Spinal cord (tissue), 9 donors: ENCODE measurements at regions not wholly inside any gene's neighbourhood (a gene's known extent, or its start where the extent isn't known, plus 50 kb on each side); places are given as distances from the start of the nearest gene placed in this dataset.

ENCODE experiments used
- DNase-seq, 6 donors: peaks; one replicate each; pipeline versions ENCODE4 v3.0.0 to v3.0.0-alpha.2; 2013 to 2015; ENCODE audit warnings: low spot score in 6 of 6, low read depth in 4 of 6
- H3K27ac ChIP-seq: one replicate; pipeline ENCODE4 v1.5.1; 2013; ENCODE audit warnings: low read depth, low read length, control low read depth
- H3K27me3 ChIP-seq: one replicate; pipeline ENCODE4 v1.6.1; 2013; ENCODE audit warnings: low read length; ENCODE audit not compliant: control insufficient read depth, insufficient read depth
- H3K36me3 ChIP-seq: one replicate; pipeline ENCODE4 v1.6.1; 2013; ENCODE audit warnings: low read length; ENCODE audit not compliant: control insufficient read depth, insufficient read depth
- H3K4me1 ChIP-seq: one replicate; pipeline ENCODE4 v1.6.1; 2013; ENCODE audit warnings: low read length; ENCODE audit not compliant: control insufficient read depth, insufficient read depth
- H3K4me3 ChIP-seq: one replicate; pipeline ENCODE4 v1.5.1; 2013; ENCODE audit warnings: low read depth, low read length, control low read depth
- H3K9me3 ChIP-seq: one replicate; pipeline ENCODE4 v1.6.1; 2013; ENCODE audit warnings: low read length; ENCODE audit not compliant: control insufficient read depth, insufficient read depth
- WGBS: methylation state at CpG from one replicate; pipeline ENCODE4 v1.1.5; 2013; ENCODE audit warnings: missing lambda C conversion rate; ENCODE audit not compliant: insufficient coverage; 5-methylcytosine and 5-hydroxymethylcytosine counted together
- donor health status: healthy.

- Histone ChIP-seq H3K9me3 (no peaks in the 10 kb centered on the region), H3K27ac (no peak overlapping the region), H3K4me3 (no peak overlapping the region), H3K36me3 (no peaks in the 10 kb centered on the region), H3K4me1 (no peaks in the 10 kb centered on the region), H3K27me3 (no peaks in the 10 kb centered on the region)
- no peak for DNase-seq
Observed at GRCh38 chr1:78715181-78715661, 65.6 kb downstream of the IFI44 start.

GRCh38 chr1:78716186-78716585, 66.6 kb downstream of the IFI44 start:
- no peaks in the 10 kb centered on the region for H3K27me3 ChIP-seq
- no peak overlapping the region for H3K4me3 ChIP-seq
- no peak for DNase-seq
- H3K9me3 ChIP-seq = no peaks in the 10 kb centered on the region
- no peaks in the 10 kb centered on the region for H3K4me1 ChIP-seq
- H3K36me3 ChIP-seq = no peaks in the 10 kb centered on the region
- H3K27ac ChIP-seq = no peak overlapping the region

- DNase-seq = no peak
- Histone ChIP-seq H3K9me3 (no peaks in the 10 kb centered on the region), H3K4me1 (no peaks in the 10 kb centered on the region), H3K4me3 (no peak overlapping the region), H3K36me3 (no peaks in the 10 kb centered on the region), H3K27ac (no peak overlapping the region), H3K27me3 (no peaks in the 10 kb centered on the region)
- 62% methylated on average over 2 of the region's 2 CpGs for WGBS
Observed at GRCh38 chr1:78718566-78718965, 68.9 kb downstream of the IFI44 start.

DNA sequence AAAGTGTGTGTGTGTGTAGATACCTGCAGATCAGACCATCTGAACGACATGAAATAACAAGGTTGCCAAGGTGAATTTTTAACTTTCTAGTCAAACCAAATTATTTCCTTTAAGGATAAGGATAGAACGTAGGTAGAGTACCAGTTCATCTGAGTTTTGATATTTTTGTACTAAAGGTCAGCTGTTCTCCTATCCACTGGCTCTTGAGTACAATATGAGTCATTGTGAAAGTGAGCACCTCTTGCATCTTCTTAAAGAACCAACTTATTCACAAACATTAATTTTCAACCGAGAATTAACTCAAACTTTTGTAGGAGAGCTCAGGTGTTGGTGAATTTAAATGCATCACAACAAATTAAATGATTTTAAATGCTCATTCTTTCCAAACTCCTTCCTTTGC, 71.5 kb downstream of the IFI44 start:
- no peak for DNase-seq
- Histone ChIP-seq H3K4me1 (no peaks in the 10 kb centered on the region), H3K9me3 (no peaks in the 10 kb centered on the region), H3K27me3 (no peaks in the 10 kb centered on the region), H3K27ac (no peak overlapping the region), H3K4me3 (no peak overlapping the region), H3K36me3 (no peaks in the 10 kb centered on the region)
- no CpG with 5 or more reads among the region's 3 CpGs for WGBS

DNA sequence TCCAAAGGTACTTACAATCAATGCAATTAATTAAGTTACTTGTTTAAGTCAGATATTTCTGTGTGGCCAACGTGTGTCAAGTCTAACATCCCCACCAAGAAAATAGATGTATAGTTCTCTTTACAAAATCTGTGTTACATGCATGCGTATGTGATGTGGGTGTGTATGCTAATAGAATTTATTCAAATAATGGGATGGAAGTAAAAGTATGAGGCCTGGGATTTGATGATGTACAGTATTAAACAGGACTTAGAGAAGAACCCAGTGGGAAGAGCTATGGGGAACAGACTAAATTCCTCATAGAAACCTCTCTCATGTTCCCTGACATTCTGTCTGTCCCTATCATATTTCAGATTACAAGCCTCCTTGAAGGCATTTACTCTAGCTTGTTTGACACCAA, 72.5 kb downstream of the IFI44 start:
- DNase-seq = no peak
- WGBS = no CpG with 5 or more reads among the region's 2 CpGs

GRCh38 chr1:78722521-78722920, 72.9 kb downstream of the IFI44 start:
- Histone ChIP-seq H3K4me1 (no peaks in the 10 kb centered on the region), H3K27me3 (no peaks in the 10 kb centered on the region), H3K4me3 (no peak overlapping the region), H3K27ac (no peak overlapping the region), H3K36me3 (no peaks in the 10 kb centered on the region), H3K9me3 (no peaks in the 10 kb centered on the region)
- WGBS = no CpG with 5 or more reads among the region's 1 CpG
- no peak for DNase-seq

More for the DNA sequence above, 72.5 kb downstream of the IFI44 start:
- Histone ChIP-seq H3K27ac (no peak overlapping the region), H3K27me3 (no peaks in the 10 kb centered on the region), H3K4me3 (no peak overlapping the region), H3K9me3 (no peaks in the 10 kb centered on the region), H3K36me3 (no peaks in the 10 kb centered on the region), H3K4me1 (no peaks in the 10 kb centered on the region)

DNA sequence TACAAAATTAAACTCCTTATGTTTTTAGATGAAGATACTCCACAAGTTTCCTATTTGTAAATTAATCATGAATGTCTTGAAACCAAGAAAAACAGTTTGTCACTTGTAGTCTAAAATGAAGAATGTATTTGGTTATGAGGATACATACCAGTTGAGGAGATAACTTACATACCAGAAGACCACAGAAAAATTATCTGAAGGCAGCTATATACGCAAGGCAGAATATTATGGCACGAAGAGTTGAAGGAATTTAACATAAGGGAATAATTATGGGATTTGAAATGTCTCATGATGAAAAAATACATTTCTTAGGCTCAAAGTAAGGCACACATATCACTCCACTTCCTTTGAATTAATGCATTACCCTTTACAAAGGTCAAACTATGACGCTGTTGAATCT, 73.3 kb downstream of the IFI44 start:
- no CpG with 5 or more reads among the region's 3 CpGs for WGBS
- no peak overlapping the region for H3K4me3 ChIP-seq
- no peaks in the 10 kb centered on the region for H3K9me3 ChIP-seq
- no peaks in the 10 kb centered on the region for H3K4me1 ChIP-seq
- no peaks in the 10 kb centered on the region for H3K36me3 ChIP-seq
- no peak for DNase-seq
- H3K27me3 ChIP-seq = no peaks in the 10 kb centered on the region
- no peak overlapping the region for H3K27ac ChIP-seq

DNA sequence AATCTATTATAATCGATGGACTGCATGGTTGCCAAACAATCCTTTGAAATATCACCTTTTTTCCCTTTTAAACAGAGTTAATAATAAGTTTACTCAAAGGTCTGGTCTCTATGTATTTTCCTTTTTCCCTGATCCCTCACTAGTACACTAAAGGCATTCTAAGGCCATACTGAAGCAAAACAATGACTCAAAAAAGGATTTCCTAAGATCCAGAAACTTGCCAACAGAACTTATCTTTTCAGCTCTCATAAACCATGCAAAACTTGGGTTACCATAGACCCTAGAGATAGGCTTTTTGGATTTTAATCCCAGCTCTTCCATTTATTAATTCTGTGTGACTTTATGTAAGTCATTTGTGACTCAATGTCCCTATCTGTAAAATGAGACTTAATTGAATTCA, 77.1 kb downstream of the IFI44 start:
- H3K4me3 ChIP-seq = no peak overlapping the region
- no peaks in the 10 kb centered on the region for H3K36me3 ChIP-seq
- no CpG with 5 or more reads among the region's 1 CpG for WGBS
- H3K4me1 ChIP-seq = no peaks in the 10 kb centered on the region
- H3K27ac ChIP-seq = no peak overlapping the region
- DNase-seq = no peak
- H3K9me3 ChIP-seq = no peaks in the 10 kb centered on the region
- H3K27me3 ChIP-seq = no peaks in the 10 kb centered on the region

DNA sequence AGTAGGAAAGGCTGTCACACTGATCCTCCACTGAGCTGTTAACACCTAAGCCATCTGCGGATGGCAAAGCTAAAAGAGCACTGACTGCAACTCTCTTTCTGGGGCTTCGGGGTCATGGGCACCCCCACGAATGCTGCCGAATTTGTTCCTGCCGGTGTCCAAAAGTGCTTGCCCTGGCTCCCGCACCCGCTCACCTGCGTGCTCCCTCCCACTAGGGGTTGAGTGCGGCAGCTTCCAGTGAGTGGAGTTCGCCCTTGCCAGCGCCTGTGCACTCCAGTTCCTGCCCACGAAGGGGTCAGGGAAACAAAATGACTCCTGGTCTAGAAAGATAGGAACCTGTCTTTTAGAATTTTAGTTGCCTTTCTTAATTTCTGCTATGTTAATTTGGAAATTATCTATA, 78.7 kb downstream of the IFI44 start:
- no peaks in the 10 kb centered on the region for H3K9me3 ChIP-seq
- no peak overlapping the region for H3K4me3 ChIP-seq
- no peak overlapping the region for H3K27ac ChIP-seq
- no peaks in the 10 kb centered on the region for H3K27me3 ChIP-seq
- WGBS = 94% methylated on average over 12 of the region's 12 CpGs
- no peaks in the 10 kb centered on the region for H3K36me3 ChIP-seq
- no peak for DNase-seq
- no peaks in the 10 kb centered on the region for H3K4me1 ChIP-seq

GRCh38 chr1:78730054-78730453, 80.4 kb downstream of the IFI44 start:
- Histone ChIP-seq H3K27me3 (no peaks in the 10 kb centered on the region), H3K36me3 (no peaks in the 10 kb centered on the region), H3K27ac (no peak overlapping the region), H3K9me3 (no peaks in the 10 kb centered on the region), H3K4me3 (no peak overlapping the region), H3K4me1 (no peaks in the 10 kb centered on the region)
- no peak for DNase-seq

DNA sequence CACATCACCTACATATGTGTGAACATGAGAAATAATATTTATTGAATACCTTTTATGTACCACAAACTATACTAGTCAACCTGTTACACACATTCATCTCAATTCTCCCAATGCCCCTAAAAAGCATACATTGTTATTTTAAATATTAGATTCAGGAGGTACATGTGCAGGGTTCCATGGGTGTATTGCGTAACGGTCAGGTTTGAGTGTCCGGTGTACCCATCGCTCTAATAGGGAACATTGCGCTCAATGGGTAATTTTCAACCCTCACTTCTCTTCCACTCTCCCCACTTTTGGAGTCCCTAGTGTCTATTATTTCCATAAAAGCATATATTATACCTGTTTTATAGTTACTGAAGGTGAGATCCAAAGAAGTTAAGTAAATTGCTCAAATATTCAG, 82.0 kb downstream of the IFI44 start:
- Histone ChIP-seq H3K27ac (no peak overlapping the region), H3K4me3 (no peak overlapping the region), H3K36me3 (no peaks in the 10 kb centered on the region), H3K4me1 (no peaks in the 10 kb centered on the region), H3K27me3 (no peaks in the 10 kb centered on the region), H3K9me3 (no peaks in the 10 kb centered on the region)
- no CpG with 5 or more reads among the region's 5 CpGs for WGBS
- no peak for DNase-seq
